Anterior cingulate cortex (tissue), 58 donors: ENCODE measurements at regions not wholly inside any gene's neighbourhood (a gene's known extent, or its start where the extent isn't known, plus 50 kb on each side); places are given as distances from the start of the nearest gene placed in this dataset.

ENCODE experiments used
- DNase-seq, 58 donors: peaks; one replicate each; lab custom pipeline; 2025; lab: John Stamatoyannopoulos, UW

GRCh38 chr15:86014016-86014415 is 65.7 kb upstream of the AGBL1 start:
- DNase-seq, result no peak

GRCh38 chr15:86016750-86017149 is 62.9 kb upstream of the AGBL1 start:
- DNase-seq, result no peak

- DNase-seq, result no peak
These were observed 61.0 kb upstream of the AGBL1 start for GRCh38 chr15:86018679-86019078.

GRCh38 chr15:86021281-86022264 is 58.1 kb upstream of the AGBL1 start:
- DNase-seq, result no peak

GRCh38 chr15:86028961-86029360 is 50.7 kb upstream of the AGBL1 start:
- no peak for DNase-seq
